ENCODE measurements at regions not wholly inside any gene's neighbourhood (a gene's known extent, or its start where the extent isn't known, plus 50 kb on each side); places are given as distances from the start of the nearest gene placed in this dataset.

GRCh38 chr6:95521181-95521580 lies 56.2 kb upstream of the MANEA start:
- intact Hi-C loops (cut with DNase I): no loop called here
- ATAC-seq (no peak), DNase-seq (ENCODE audit: low spot score) (no peak)

Data from sciatic nerve (tissue), 2 donors.